IPS-NIHi7 (cell line): ENCODE measurements at regions not wholly inside any gene's neighbourhood (a gene's known extent, or its start where the extent isn't known, plus 50 kb on each side); places are given as distances from the start of the nearest gene placed in this dataset.
"Not testable (repeated sequence)": the region's sequence is repeated elsewhere in the genome, so short reads cannot be mapped to it uniquely, and the experiment has no call there.

Experiments
- DNase-seq: peaks from one replicate; pipeline ENCODE4 v3.0.0; 2012; ENCODE audit warnings: mixed read lengths; ENCODE audit errors: extremely low spot score

DNA sequence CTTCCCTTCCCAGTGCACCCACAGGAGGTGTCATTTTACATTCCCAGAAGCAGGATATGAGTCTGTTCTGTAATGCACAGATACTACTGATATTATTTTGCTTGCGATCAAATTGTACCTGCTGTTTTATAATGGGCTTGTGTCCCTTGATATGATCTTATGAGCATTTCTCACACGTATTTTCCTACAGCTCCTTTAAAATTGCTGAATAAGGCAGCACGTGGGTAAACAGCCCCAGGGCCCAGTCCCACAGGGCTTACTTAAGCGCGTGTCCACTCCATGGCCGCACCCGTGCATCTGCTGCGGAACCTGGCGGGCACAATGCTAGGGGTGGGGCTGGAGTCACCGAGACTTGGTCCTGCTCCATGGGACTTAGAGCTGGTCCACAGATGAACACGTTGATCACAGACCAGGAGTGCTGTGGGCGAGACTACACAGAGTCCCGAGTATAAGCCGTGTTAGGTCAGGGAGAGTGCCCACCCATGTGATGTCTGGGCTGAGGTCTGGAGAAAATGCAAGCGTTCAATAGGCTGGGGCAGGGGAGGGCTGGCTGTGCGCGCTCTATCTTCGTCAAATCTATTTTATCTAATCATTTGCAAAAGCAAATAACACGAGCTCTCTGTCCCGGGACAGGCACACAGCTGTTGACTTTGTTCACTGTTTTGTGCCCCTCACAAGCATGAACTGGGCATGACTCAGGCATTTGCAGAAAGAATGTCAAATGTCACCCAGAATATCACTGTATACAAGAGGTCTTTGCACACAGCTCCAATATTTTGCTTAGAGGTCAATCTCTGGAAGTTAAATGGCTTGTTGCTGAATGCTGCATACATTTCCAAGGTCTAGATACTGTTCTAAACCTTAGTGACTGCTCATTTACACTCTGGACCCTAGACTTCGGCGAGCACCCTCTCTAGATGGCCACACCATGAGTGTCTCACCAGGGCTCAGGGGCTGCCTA is 119.3 kb downstream of the CRYAA start:
- no peak for DNase-seq

GRCh38 chr21:43287111-43287760 is 118.4 kb downstream of the CRYAA start:
- no peak for DNase-seq

DNA sequence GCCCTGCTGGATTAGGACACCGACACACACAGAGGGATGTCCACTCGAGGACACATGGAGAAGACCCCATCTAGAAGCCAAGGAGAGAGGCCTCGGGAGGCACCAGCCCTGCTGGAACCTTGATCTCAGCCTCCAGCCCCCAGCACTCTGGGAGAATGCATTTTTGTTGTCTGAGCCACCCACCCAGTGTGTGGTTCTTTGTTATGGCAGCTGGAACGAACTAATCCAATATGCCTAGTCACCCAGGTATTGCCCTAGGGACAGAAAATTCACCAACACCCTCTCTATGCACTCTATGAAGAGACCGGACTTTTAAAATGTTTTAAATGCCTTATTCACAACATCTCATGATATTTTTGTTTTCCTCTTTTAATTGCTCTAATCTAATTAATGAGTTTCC is 117.4 kb downstream of the CRYAA start:
- DNase-seq = no peak

GRCh38 chr21:43284700-43285099 is 115.9 kb downstream of the CRYAA start:
- DNase-seq = no peak

- DNase-seq = no peak
Observed at GRCh38 chr21:43284238-43284637, 115.4 kb downstream of the CRYAA start.

- not testable (repeated sequence) for DNase-seq
Observed at GRCh38 chr21:43283925-43284221, 115.1 kb downstream of the CRYAA start.

DNA sequence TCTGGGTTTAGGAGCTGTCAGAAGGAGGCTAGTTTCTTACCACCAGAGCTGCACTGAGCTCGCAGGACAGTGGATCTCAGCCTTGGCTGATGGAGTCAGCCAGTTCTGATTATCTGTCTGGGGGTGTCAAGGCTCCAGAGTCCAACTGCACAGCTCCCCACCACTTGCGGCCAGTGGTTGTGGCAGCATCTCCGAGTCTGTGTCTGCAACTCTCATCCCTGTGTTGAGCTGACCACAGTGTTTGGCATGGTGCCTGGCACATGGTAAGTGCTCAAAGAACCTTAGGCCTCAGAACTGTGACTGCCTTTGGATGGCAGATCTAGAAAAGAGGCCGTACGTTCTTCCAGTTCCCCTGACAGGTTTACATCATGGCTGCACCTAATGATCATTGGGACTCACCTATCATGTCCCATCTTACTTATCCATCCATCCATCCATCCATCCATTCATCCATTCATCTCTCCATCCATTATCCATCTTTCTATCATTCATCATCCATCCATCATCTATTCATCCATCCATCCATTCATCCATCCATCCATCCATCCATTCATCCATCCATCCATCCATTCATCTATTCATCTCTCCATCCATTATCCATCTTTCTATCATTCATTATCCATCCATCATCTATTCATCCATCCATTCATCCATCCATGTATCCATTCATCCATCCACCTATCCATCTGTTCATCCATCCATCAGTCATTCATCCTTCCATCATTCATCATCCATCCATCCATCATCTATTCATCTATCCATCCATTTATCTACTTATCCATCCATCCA is 114.5 kb downstream of the CRYAA start:
- DNase-seq = no peak

GRCh38 chr21:43282358-43283120 is 113.7 kb downstream of the CRYAA start:
- no peak for DNase-seq

- peak; percentile 53 for DNase-seq
Observed at GRCh38 chr21:43281661-43282357, 113.0 kb downstream of the CRYAA start.

DNA sequence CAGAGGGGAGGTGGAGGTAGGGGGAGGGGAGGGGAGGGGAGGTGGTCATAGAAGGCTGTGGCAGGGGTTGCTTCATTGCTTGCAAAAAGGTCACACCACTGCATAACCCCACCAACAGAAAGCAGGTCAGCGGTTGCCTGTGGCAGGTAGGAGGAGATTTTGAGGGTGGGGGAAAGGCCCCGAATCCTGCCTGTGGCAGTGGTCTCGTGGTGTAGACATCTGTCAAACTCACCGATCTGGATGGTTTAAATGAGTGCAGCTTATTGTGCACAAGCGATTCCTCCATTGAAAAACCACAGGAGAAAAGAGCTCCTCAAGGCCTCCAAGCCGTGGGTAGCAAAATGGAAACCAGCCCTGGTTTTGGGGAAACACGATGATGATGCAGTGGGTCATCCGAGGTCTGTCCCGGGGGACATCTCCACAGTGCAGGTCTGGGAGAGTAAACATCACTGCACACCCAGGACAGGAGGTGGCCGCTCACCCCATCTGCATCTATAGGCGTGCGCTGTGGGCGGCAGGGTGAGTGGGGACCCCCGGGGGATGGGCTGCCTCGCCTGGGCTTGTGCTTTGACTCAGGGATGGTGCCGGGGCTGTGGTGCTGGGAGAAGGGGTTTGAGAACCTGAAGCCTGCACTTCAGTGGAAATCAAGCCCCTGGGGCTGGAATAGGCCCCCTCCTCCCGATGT is 112.3 kb downstream of the CRYAA start:
- DNase-seq = no peak

GRCh38 chr21:43279578-43279894 is 110.7 kb downstream of the CRYAA start:
- DNase-seq = no peak

DNA sequence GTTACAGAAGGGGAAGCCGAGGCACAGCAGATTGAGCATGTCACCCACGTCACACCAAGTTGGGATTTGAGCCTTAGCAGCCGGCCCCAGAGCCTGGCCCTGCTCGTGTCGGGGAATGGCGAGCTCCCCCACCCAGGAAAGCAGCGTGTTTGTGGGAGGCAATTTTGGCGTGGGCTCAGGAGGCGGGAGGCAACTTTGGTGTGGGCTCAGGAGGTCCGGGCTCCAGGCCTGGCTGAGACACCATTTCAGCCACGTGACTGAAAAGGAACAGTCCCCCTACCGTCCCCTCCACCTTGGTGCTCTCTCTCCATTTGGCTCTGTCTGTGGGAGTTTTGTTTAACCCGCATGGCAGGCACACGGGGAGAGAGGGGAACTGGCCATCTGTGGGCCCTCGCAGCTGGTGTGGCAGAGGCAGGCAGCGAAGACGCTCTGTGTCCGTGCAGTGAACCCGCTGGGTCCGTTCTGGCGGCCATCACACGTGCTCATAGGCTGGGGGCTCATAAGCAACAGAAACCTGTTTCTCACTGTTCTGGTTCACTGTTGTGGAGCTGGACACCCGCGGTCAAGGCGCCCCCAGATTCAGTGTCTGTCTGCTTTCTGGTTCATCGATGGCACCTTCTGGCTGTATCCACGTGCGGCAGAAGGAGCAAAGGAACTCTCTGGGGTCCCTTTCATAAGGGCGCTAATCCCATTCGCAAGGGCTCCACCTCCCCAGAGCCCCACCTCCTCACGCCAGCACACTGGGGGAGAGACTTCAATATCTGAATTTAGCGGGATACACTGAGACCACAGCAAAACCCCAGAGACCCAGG is 110.2 kb downstream of the CRYAA start:
- DNase-seq = no peak

GRCh38 chr21:43278359-43278758 is 109.6 kb downstream of the CRYAA start:
- peak; percentile 57 for DNase-seq

DNA sequence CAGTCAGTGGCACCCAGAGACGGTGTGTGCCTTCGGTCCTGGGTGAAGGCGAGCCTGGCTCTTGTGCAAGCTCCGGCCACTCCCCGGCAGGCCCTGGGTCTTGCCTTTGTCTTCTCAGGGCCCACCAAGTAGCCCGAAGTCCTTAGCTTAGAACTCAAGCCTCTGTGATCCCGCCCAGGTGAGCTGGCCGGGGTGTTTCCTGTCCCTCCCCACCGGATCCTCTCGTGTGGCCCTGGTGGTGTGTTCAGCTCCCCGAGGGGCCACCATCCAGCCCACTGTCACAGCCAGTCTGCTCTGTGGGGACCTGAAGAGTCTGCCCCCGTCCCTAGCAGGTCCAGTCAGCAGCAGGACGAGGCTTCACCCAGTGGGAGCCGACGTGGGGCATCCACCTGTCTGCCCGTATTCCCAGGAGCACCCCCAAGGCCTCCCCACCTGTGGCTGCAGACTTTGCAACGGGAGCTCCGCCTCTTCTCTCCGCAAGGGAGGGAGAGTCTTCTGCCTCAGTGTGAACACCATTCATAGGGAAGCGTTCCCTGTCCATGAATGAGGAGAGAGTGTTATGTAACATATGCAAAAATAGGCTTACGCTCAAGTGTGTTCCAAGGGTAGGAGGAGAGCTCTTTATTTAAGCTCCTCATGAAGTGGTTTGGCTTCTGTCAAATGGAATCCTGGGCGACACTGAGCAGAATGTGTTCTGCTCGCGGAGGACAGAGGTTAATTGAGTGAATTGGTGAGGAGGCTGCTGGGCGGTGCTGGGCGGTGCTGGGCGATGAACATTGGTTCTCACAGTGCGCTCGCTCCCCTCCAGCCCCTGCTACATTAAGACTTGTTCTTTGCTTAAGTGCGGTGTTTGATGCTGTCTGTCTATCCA is 108.9 kb downstream of the CRYAA start:
- DNase-seq = peak; percentile 56

- DNase-seq = no peak
Observed at GRCh38 chr21:43276811-43277210, 108.0 kb downstream of the CRYAA start.

GRCh38 chr21:43275421-43276211 is 106.8 kb downstream of the CRYAA start:
- no peak for DNase-seq

GRCh38 chr21:43274946-43275310 is 106.1 kb downstream of the CRYAA start:
- no peak for DNase-seq
